NOMO-1 treated with DMSO at 0.1 percent for 48 hours (cell line): ENCODE measurements at regions not wholly inside any gene's neighbourhood (a gene's known extent, or its start where the extent isn't known, plus 50 kb on each side); places are given as distances from the start of the nearest gene placed in this dataset.
A peak's percentile ranks its signal among the peaks of the same experiment; 100 is the strongest.

Experiments
- DNase-seq: peaks from one replicate; lab custom pipeline; 2025; ENCODE audit not compliant: unreplicated experiment; lab: John Stamatoyannopoulos, UW

- peak; percentile 36 for DNase-seq
These were observed 61.5 kb downstream of the TBXT start for GRCh38 chr6:166106076-166106686.

GRCh38 chr6:166105341-166106075 is 62.1 kb downstream of the TBXT start:
- no peak for DNase-seq

- no peak for DNase-seq
These were observed 62.8 kb downstream of the TBXT start for GRCh38 chr6:166104872-166105271.

- DNase-seq: no peak
These were observed 63.5 kb downstream of the TBXT start for GRCh38 chr6:166104107-166104506.

- no peak for DNase-seq
These were observed 65.7 kb downstream of the TBXT start for GRCh38 chr6:166101819-166102419.

GRCh38 chr6:166097914-166098522 is 69.6 kb downstream of the TBXT start:
- DNase-seq: no peak

- DNase-seq: no peak
These were observed 79.8 kb downstream of the TBXT start for GRCh38 chr6:166087852-166088251.

- no peak for DNase-seq
These were observed 80.4 kb downstream of the TBXT start for GRCh38 chr6:166087246-166087645.

- DNase-seq: no peak
These were observed 82.2 kb downstream of the TBXT start for GRCh38 chr6:166085500-166085899.

- no peak for DNase-seq
These were observed 82.7 kb downstream of the TBXT start for GRCh38 chr6:166084951-166085350.

GRCh38 chr6:166079841-166080240 is 87.8 kb downstream of the TBXT start:
- DNase-seq: no peak

GRCh38 chr6:166078294-166078693 is 89.4 kb downstream of the TBXT start:
- DNase-seq: no peak

GRCh38 chr6:166076625-166077024 is 91.0 kb downstream of the TBXT start:
- no peak for DNase-seq

- DNase-seq: no peak
These were observed 91.7 kb downstream of the TBXT start for GRCh38 chr6:166075925-166076324.

GRCh38 chr6:166075186-166075585 is 92.5 kb downstream of the TBXT start:
- no peak for DNase-seq

- no peak for DNase-seq
These were observed 94.6 kb downstream of the TBXT start for GRCh38 chr6:166073082-166073481.

GRCh38 chr6:166068768-166069167 is 98.9 kb downstream of the TBXT start:
- no peak for DNase-seq

- DNase-seq: no peak
These were observed 109.4 kb downstream of the TBXT start for GRCh38 chr6:166058064-166058739.

GRCh38 chr6:166057431-166057830 is 110.2 kb downstream of the TBXT start:
- no peak for DNase-seq

- no peak for DNase-seq
These were observed 111.0 kb downstream of the TBXT start for GRCh38 chr6:166056637-166057036.

GRCh38 chr6:166055801-166056200 is 111.8 kb downstream of the TBXT start:
- DNase-seq: no peak
